Left forelimb (tissue), 1 donor: ENCODE measurements at regions not wholly inside any gene's neighbourhood (a gene's known extent, or its start where the extent isn't known, plus 50 kb on each side); places are given as distances from the start of the nearest gene placed in this dataset.
"Not testable (repeated sequence)": the region's sequence is repeated elsewhere in the genome, so short reads cannot be mapped to it uniquely, and the experiment has no call there.

ENCODE experiments used
- DNase-seq: peaks from one replicate; pipeline ENCODE4 v3.0.0-alpha.2; 2018; ENCODE audit warnings: low spot score

- DNase-seq, result no peak
Measured at GRCh38 chr4:118587946-118588345, 97.2 kb upstream of the METTL14 start.

GRCh38 chr4:118589471-118590055, 95.6 kb upstream of the METTL14 start:
- DNase-seq, result no peak

GRCh38 chr4:118591339-118592046, 93.7 kb upstream of the METTL14 start:
- DNase-seq, result peak; percentile 98

- not testable (repeated sequence) for DNase-seq
Measured at GRCh38 chr4:118592289-118592688, 92.9 kb upstream of the METTL14 start.

- not testable (repeated sequence) for DNase-seq
Measured at GRCh38 chr4:118595883-118596282, 89.3 kb upstream of the METTL14 start.

- DNase-seq, result not testable (repeated sequence)
Measured at GRCh38 chr4:118625097-118625496, 60.1 kb upstream of the METTL14 start.

DNA sequence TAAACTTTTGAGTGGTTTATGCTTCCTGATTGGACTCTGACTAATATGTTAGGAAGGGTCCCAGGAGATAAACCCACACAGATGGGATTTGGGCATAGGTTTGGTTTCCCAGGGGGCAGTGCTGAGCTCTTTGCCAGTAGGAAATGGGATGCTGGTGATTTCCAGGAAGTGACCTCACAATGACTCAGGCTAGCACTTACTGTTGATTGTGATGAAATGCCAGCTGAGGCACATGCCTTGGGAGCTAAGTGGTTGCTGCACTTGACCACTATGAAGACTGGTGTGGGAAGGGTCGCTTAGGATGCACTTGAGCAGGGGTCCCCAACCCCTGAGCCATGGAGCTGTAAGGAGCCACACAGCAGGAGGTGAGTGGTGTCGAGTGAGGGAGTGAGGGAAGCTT, 55.5 kb upstream of the METTL14 start:
- not testable (repeated sequence) for DNase-seq

GRCh38 chr4:118630897-118631296, 54.3 kb upstream of the METTL14 start:
- not testable (repeated sequence) for DNase-seq

DNA sequence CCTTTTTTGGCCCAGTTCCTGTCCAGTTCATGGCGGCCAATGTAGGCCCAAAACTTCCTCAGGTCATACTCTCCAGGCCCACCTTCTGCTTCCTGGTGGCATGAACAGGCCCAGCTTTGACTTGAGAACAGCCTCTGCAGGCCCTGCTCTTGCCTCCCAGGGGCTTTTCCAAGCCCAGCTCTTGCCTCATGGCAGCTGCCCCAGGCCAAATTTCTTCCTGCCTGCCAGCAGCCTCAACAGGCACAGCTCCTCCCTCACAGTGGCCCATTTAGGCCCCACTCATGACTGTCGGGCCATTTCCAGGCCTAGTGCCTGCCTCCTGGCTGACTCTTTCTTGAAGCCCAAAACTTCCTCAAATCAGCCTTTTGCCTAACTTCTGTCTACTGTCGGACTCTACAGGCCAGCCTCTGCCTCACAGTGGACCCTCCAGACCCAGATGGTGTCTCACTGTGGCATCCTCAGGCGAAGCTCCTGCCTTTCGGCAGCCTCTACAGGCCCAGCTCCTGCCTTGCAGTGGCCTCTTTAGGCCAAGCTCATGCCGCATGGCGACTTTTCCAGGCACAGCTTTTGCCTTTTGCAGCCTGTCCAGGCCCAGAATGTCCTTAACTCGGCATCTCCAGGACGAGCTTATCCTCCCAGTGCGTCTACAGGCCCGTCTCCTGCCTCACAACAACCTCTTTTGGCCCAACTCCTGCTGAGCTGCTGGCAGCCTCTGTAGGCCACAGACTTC, 53.7 kb upstream of the METTL14 start:
- not testable (repeated sequence) for DNase-seq

GRCh38 chr4:118633476-118633875, 51.7 kb upstream of the METTL14 start:
- DNase-seq, result not testable (repeated sequence)

- DNase-seq, result not testable (repeated sequence)
Measured at GRCh38 chr4:118634126-118634875, 50.9 kb upstream of the METTL14 start.
